ENCODE measurements at regions not wholly inside any gene's neighbourhood (a gene's known extent, or its start where the extent isn't known, plus 50 kb on each side); places are given as distances from the start of the nearest gene placed in this dataset.

- TF ChIP-seq CTCF (IDR thresholded peaks at IDR 0.05) (no peak), POLR2AphosphoS5 (IDR thresholded peaks at IDR 0.05) (no peak)
Measured at GRCh38 chr4:129916991-129917390, 821.0 kb downstream of the C4orf33 start.
